ENCODE measurements at regions not wholly inside any gene's neighbourhood (a gene's known extent, or its start where the extent isn't known, plus 50 kb on each side); places are given as distances from the start of the nearest gene placed in this dataset.

DNA sequence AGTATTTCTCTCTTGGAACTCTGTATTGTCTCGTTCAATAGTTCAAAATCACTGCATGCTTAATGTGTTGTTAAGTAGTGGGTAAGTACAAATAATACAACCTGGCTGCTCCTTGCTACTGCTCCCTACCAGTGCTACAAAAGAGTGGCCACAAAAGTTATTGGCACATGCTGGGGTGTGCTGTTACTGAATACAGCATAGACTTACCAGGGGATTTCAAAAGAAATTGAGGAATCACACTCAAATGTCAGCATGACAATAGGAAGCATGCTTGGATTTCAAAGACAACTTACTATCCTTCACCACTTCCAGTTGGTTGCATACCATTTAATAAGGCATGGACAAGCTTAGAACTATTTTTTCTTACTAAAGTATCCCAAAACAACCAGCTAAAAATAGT, 1041.3 kb upstream of the SPRY2 start:
- TF ChIP-seq, protein P1, sequence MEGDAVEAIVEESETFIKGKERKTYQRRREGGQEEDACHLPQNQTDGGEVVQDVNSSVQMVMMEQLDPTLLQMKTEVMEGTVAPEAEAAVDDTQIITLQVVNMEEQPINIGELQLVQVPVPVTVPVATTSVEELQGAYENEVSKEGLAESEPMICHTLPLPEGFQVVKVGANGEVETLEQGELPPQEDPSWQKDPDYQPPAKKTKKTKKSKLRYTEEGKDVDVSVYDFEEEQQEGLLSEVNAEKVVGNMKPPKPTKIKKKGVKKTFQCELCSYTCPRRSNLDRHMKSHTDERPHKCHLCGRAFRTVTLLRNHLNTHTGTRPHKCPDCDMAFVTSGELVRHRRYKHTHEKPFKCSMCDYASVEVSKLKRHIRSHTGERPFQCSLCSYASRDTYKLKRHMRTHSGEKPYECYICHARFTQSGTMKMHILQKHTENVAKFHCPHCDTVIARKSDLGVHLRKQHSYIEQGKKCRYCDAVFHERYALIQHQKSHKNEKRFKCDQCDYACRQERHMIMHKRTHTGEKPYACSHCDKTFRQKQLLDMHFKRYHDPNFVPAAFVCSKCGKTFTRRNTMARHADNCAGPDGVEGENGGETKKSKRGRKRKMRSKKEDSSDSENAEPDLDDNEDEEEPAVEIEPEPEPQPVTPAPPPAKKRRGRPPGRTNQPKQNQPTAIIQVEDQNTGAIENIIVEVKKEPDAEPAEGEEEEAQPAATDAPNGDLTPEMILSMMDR (conservative IDR thresholded peaks at IDR 0.05; ENCODE audit: low read length), result no peak
- TF ChIP-seq EZH2phosphoT487 (IDR thresholded peaks at IDR 0.05; ENCODE audit: borderline replicate concordance, low read depth, low read length), result no peak
